AG04450 (cell line): ENCODE measurements at regions not wholly inside any gene's neighbourhood (a gene's known extent, or its start where the extent isn't known, plus 50 kb on each side); places are given as distances from the start of the nearest gene placed in this dataset.

Experiments
- CTCF ChIA-PET: fragments of 300-600, 350-600 bp; formaldehyde crosslinking; extraction: SDS; loops from one replicate; lab custom pipeline; 2022; ENCODE audit warnings: antibody characterized with exemption, inconsistent platforms; lab: Charles Lee
- POLR2A ChIA-PET: fragments of 350-600 bp; formaldehyde crosslinking; extraction: SDS; loops from one replicate; lab custom pipeline; 2021; ENCODE audit warnings: antibody characterized with exemption, inconsistent platforms; lab: Yijun Ruan, JAX
- DNase-seq: peaks from one replicate; pipeline ENCODE4 v3.0.0-alpha.2; 2011; ENCODE audit warnings: low read depth, low spot score
- H3K27ac ChIP-seq: one replicate; pipeline ENCODE4 v1.5.1; 2012; ENCODE audit warnings: low read depth, low read length, control low read depth
- H3K27me3 ChIP-seq: one replicate; pipeline ENCODE4 v1.6.0; 2012; ENCODE audit warnings: low read length; ENCODE audit not compliant: control insufficient read depth, insufficient read depth
- H3K4me3 ChIP-seq: 2 replicates; pipeline ENCODE4 v1.5.1; 2011; ENCODE audit warnings: mild to moderate bottlenecking, low read depth, low read length, control low read depth
- H3K9me3 ChIP-seq: 2 replicates; pipeline ENCODE4 v1.5.1; 2012; ENCODE audit warnings: low read length; ENCODE audit not compliant: control insufficient read depth, insufficient read depth
- TF ChIP-seq, protein P1 (sequence below): IDR thresholded peaks from 2 replicates; pipeline ENCODE4 v1.5.1; 2011; ENCODE audit warnings: low read depth, low read length, control low read depth, inconsistent platforms

DNA sequence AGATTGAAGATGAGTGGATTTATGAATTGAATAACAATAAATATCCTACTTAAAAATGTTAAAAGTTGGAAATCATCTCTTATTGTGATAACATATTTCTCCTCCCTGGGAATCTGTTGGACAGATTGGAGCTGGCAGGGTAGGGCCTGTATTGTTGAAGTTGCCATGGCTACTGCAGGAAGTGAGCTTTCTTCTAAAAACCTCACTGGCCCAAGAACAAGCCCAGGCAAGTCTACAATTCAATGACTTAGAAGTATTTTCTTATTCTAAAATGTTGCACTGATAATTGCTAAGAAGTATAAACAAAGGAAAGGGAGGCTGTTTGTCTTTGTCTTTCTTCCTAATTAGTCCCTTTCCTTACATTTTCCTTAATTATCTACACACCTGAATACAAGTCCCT is 112.1 kb downstream of the DLEU7 start:
- no peaks in the 10 kb centered on the region for H3K9me3 ChIP-seq
- CTCF ChIA-PET, result no interaction called here
- H3K4me3 ChIP-seq, result no peak overlapping the region
- H3K27me3 ChIP-seq, result peaks cover 2% of the 10 kb centered on the region
- DNase-seq, result no peak
- H3K27ac ChIP-seq, result no peak overlapping the region
- TF ChIP-seq, protein P1, sequence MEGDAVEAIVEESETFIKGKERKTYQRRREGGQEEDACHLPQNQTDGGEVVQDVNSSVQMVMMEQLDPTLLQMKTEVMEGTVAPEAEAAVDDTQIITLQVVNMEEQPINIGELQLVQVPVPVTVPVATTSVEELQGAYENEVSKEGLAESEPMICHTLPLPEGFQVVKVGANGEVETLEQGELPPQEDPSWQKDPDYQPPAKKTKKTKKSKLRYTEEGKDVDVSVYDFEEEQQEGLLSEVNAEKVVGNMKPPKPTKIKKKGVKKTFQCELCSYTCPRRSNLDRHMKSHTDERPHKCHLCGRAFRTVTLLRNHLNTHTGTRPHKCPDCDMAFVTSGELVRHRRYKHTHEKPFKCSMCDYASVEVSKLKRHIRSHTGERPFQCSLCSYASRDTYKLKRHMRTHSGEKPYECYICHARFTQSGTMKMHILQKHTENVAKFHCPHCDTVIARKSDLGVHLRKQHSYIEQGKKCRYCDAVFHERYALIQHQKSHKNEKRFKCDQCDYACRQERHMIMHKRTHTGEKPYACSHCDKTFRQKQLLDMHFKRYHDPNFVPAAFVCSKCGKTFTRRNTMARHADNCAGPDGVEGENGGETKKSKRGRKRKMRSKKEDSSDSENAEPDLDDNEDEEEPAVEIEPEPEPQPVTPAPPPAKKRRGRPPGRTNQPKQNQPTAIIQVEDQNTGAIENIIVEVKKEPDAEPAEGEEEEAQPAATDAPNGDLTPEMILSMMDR, result no peak
- POLR2A ChIA-PET, result no interaction called here

DNA sequence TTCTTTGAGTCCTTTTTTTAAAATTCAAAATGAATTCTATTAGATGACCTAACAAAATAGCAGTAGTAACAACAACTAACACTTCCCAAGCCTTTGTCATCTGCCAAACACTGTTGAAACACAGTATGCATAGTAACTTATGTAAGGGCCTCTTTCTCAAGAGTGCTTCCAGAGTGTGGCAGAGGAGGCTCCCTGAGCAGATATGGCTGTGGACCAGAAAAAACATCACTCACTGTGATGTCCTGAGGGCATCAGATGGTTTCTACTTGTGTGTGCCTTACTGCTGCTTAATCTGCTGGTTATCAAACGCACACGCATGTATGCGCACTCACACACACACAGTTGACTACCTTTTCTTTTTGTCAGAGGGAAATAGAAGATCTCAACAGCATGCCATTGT is 110.8 kb downstream of the DLEU7 start:
- CTCF ChIA-PET, result no interaction called here
- TF ChIP-seq, protein P1, result no peak
- H3K27me3 ChIP-seq, result peaks cover 2% of the 10 kb centered on the region
- no peak overlapping the region for H3K27ac ChIP-seq
- no peak for DNase-seq
- POLR2A ChIA-PET, result no interaction called here
- no peak overlapping the region for H3K4me3 ChIP-seq
- H3K9me3 ChIP-seq, result no peaks in the 10 kb centered on the region

DNA sequence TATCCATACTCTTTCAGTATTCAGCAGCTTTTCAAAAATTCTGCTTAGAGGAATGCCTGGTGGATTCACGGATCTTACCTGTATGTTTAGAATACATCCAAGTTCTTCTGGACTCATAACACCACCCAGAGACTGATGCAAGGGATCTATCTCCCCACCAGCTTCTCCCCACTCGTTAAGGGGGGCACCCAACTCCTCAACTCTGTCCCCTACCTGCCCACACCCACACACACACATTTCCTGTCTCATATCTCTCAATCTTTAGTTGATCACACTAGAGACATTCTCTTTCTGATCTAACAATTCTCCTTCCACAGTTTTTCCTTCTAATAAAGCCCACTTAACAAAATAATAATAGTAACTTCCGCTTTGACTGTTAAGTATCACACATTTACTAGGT is 110.1 kb downstream of the DLEU7 start:
- DNase-seq, result no peak
- POLR2A ChIA-PET, result no interaction called here
- Histone ChIP-seq H3K9me3 (no peaks in the 10 kb centered on the region), H3K27me3 (peaks cover 4% of the 10 kb centered on the region), H3K4me3 (no peak overlapping the region), H3K27ac (no peak overlapping the region)
- CTCF ChIA-PET, result no interaction called here
- TF ChIP-seq, protein P1, result no peak

DNA sequence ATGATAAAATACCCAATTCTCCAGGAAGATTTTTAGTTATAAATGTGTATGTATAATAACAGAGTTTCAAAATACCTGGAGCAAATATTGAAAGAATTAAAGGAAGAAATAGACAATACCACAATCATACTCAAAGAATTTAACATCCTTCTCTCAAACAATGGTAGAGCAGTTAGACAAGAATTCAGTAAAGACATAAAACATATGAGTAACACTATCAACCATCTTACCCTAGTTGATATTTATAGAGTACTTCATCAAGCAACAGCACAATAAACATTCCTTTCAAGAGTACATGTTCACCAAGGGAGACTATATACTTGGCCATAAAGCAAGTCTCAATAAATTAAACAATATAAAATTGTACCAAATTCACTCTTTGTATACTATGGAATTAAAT is 108.4 kb downstream of the DLEU7 start:
- no peak for DNase-seq
- Histone ChIP-seq H3K27ac (no peak overlapping the region), H3K4me3 (no peak overlapping the region), H3K9me3 (no peaks in the 10 kb centered on the region), H3K27me3 (peaks cover 8% of the 10 kb centered on the region)
- TF ChIP-seq, protein P1, result no peak
- CTCF ChIA-PET, result interaction anchor here (0.5 kb wide), 1 partner anchor 33 kb away, joined by 8 read pairs; no protein-coding TSS in a partner anchor
- POLR2A ChIA-PET, result no interaction called here

DNA sequence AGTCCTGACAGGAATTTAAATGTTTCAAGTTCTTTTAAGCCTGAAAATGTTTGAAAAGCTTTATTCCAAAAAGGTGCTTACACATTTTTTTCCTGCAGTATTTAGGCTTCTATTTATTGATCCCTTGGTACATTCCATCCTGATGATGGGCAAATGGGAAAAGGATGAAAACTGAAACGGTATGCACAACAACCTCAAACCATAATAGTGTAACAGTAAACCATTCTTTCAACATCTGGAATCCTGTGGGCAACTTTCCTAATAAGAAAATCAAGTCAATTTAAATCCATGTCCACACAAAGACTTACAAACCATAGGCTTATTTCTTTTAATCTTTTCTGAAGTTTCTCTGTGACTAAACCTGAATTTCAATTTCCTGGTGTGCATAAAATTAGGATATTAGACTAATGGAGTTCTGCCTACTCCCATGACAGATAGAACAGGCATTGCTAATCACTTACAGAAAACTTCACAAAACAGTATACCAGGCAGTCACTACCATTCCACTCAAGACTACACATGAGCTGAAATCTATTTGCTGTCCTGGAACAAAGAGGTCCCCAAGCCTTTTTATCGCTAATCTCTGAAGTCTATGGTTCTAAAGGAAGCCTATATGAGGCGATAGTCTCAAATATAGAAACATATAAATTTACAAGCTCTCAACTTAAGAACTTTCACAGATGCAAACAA is 103.3 kb downstream of the DLEU7 start:
- ChIA-PET POLR2A (no interaction called here), CTCF (no interaction called here)
- Histone ChIP-seq H3K4me3 (no peak overlapping the region), H3K27ac (no peak overlapping the region), H3K27me3 (peaks cover 20% of the 10 kb centered on the region), H3K9me3 (no peaks in the 10 kb centered on the region)
- TF ChIP-seq, protein P1, result no peak
- DNase-seq, result no peak
